Prostate gland (tissue), 2 donors: ENCODE measurements at regions not wholly inside any gene's neighbourhood (a gene's known extent, or its start where the extent isn't known, plus 50 kb on each side); places are given as distances from the start of the nearest gene placed in this dataset.

Experiments
- CTCF ChIP-seq, 4 experiments: fragments of 200-600 bp in 2 of 4; fragments of 450-650 bp in 2 of 4; sonication (generic) in 2 of 4; IDR thresholded peaks; 1 replicate in 3 of 4; 2 replicates in 1 of 4; pipeline ENCODE4 v1.5.1; 2016 to 2019; ENCODE audit warnings: antibody characterized with exemption in 4 of 4, mild to moderate bottlenecking in 2 of 4, moderate library complexity in 2 of 4
- POLR2A ChIP-seq: fragments of 450-650 bp; IDR thresholded peaks from one replicate; pipeline ENCODE4 v1.6.1; 2016; ENCODE audit warnings: antibody characterized with exemption, mild to moderate bottlenecking

DNA sequence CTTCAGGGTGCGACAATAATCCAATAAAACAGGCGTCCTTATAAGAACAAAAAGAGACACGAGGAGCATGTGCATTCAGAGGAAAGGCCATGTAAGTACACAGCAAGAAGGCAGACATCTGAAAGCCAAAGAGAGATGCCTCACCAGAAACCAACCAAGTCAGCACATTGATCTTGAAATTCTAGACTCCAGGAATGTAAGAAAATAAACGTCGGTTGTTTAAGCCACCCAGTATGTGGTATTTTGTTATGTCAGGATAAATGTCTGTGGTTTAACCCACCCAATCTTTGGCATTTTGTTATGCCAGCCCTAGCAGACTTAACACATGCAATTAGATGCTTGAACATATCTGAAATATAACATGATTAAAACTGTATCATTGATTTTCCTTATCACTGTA lies 452.0 kb downstream of the SLITRK6 start:
- TF ChIP-seq POLR2A: no peak
- no peak for TF ChIP-seq CTCF (IDR thresholded peaks at IDR 0.05)
